Non-pigmented ciliary epithelial cell (primary cell): ENCODE measurements at regions not wholly inside any gene's neighbourhood (a gene's known extent, or its start where the extent isn't known, plus 50 kb on each side); places are given as distances from the start of the nearest gene placed in this dataset.

Experiments
- DNase-seq: peaks from one replicate; pipeline ENCODE4 v3.0.0-alpha.2; 2010; ENCODE audit warnings: low read depth

DNA sequence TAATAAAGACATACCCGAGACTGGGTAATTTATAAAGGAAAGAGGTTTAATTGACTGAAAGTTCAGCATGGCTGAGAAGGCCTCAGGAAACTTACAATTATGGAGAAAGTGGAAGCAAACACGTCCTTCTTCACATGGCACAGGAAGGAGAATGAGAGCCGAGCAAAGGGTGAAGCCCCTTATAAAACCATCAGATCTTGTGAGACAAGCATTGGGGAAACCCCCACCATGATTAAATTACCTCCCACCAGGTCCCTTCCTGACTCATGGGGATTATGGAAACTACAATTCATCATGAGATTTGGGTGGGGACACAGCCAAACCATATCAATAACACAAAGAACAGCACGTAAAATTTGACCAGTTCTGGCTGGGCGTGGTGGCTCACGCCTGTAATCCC is 85.6 kb upstream of the ATF7IP start:
- no peak for DNase-seq

DNA sequence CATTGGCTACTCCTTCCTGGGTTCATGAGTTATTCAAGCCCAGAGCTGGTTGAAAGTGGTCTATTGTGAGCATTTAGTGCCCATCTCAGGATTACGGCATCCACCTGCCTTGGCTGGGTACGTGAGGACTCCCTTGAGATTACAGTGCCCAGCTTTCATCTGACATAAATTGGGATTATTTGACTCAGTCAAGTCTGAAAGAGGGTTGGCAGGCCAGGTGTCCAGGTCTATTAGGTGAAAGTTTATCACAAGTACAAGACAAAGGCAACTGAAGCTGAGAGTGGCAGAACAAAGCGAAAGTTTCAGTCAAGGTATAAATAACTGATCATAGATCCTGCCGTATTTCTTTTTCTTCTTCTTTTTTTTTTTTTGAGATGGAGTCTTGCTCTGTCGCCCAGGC is 84.6 kb upstream of the ATF7IP start:
- DNase-seq, result no peak

DNA sequence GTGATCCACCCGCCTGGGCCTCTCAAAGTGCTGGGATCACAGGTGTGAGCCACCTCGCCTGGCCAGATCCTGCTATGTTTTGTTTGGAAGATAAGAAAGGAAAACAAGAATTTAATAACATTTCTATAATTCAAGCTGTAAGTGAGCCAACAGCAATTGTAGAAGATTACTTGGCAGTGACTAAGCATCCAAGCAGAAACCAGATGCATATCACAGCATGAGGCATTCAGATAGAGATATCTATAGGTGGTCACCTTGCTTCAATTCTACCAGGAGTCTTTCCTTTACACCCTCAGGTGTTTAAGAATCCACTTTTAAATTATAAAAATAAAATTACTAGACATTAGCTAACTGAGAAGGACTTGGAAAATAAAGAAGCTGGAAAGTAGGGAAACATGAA is 83.9 kb upstream of the ATF7IP start:
- no peak for DNase-seq

DNA sequence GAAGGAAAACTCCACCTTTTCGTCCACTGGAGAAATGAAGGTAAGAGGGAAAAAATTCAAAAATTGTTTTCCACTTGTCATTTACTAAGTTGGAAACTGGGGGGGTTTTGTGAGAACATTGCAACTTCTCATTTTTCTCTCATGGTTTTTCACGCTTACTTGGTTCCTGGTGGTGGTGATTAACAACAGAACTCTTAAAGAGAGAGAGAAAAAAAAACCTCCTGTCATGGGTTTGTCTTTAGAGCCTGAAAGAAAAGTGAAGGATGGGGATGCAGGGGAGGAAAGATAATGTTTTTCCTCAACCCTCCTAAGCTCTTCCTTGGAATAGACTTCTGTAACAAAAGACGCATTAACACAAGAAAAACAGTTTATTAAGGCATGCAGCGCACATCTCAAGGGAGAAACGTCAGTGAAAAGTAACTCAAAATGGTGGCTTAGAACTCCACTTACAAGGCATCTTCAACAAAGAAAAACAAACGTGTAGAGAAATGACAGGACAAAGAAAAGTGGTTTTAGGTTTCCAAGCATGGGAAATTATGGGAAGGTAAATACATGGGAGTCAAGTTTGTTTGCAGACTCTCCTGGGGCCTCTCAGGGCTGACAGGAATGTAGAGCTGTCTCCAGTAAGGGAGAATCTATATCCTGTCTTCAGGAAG is 81.9 kb upstream of the ATF7IP start:
- no peak for DNase-seq

DNA sequence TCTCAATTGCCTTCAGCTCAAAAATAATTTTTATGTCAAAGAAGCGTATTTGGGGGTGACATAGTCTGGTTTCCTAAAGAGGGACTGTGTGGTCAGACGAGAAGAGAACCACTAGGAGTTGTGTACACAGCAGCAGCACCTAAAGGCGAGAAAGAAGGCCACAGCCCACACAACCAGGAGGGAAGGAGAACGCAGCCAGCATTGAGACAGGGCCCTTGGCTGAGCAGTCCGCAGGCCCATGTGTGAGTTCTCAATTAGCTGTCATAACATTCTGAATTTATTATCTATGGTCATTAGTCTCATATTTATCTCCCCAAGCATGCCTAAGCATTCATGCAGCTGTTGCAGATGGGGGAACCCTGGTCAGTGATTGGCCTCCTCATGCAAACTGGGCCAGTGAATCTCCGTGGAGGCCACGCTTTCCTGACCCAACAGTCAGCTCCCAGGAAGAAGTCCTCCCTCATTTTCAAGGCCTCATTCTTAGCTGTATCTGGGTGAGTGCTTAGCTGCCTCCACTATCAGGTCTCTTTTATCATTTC is 81.2 kb upstream of the ATF7IP start:
- DNase-seq, result no peak

DNA sequence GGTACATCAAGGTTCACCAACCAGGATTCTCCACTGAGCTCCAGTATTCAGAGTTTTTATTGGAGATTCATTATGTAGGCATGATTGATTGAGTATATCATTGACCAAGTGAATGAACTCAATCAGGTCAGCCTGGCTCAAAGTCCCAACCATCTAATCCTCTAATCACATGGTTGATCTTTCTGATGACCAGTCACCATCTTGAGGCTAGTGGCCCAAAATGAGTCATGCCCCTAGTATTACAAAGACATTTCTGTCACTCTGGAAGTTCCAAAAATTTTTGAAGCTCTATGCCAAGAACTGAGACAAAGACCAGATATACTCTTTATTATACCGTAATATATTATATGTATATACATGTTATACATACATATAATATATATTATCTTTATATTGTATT is 75.9 kb upstream of the ATF7IP start:
- DNase-seq, result no peak

DNA sequence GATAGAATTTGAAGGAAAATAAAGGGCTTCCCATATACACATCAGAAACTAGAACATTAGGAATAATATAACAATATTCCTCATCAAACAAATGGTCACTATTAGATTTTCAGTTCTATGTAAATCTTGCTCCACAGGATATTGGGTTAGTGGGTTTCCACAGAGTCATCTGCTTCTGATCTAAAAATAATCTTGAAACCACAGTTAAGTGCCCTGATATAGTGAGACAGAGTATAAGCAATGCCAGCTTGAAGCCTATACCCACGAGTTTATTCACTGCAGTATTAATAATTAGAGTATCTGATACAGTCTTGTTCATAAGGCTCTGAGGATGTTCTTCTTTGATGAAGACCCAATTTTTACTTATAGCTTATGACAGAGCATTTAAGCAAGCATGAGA is 74.5 kb upstream of the ATF7IP start:
- no peak for DNase-seq

DNA sequence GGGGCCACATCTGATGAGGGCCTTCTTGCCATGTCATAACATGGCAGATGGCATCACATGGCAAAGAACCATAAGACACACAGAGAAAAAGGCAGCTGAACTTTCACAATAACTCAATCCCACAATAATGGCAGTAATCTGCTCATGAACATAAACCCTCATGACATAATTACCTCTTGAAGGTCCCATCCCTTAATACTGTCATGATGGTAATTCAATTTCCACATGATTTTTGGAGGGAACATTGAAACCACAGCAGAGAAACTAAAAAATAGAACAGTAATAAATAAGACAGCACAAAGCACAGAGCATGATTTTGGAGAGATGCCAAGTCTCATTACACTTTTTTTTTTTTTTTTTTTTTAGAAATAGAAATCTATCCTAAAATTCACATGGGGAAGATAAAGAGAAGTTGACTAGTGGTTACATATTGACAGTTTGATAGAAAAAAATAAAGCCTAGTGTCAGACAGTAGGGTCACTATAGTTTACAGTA is 61.8 kb upstream of the ATF7IP start:
- no peak for DNase-seq

DNA sequence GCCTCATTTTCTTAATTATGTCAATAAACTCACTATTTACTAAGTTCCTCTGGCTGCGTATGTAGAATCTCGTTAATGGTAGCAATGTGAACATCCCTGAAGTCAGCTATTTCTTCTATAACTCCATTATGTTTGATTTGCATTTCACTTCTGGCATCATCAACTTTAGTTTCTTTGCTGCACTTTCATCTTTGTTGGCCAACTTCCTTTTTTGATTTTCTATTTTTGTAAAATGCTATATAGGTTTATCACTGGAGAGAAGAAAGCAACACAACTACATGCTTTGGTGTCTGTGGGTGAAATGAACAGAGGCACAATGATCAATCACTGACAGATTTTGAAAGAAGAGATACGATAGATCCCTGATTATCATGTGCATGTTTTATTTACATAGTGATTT is 58.5 kb upstream of the ATF7IP start:
- no peak for DNase-seq

DNA sequence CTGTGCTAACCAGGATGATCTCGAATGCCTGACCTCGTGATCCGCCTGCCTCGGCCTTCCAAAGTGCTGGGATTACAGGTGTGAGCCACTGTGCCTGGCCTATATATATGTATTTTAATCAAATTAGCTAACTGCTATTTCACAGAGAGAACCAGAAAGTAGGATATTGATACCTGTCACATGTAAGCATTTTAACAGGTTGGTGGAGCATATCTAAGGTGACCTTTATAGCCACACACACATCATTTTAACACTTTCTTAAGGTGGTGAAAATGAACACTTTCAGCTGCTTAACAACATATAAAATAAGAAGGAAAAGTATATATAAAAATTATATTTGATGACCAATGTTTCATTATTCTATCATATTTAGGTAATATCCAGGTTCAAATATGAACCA is 57.0 kb upstream of the ATF7IP start:
- no peak for DNase-seq

DNA sequence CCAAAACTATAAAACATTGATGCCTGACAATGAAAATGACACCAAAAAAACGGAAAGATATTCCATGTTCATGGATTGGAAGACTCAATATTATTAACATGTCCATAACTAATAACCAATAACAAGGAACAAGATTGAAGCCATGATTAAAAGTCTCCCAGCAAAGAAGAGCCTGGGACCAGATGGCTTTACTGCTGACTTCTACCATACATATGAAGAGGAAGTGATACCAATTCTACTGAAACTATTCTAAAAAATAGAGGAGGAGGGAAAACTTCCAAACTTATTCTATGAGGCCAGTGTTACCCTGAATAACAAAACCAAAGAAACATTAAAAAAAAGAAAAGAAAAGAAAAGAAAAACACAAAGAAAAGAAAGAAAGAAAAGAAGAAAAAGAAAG is 54.6 kb upstream of the ATF7IP start:
- no peak for DNase-seq

DNA sequence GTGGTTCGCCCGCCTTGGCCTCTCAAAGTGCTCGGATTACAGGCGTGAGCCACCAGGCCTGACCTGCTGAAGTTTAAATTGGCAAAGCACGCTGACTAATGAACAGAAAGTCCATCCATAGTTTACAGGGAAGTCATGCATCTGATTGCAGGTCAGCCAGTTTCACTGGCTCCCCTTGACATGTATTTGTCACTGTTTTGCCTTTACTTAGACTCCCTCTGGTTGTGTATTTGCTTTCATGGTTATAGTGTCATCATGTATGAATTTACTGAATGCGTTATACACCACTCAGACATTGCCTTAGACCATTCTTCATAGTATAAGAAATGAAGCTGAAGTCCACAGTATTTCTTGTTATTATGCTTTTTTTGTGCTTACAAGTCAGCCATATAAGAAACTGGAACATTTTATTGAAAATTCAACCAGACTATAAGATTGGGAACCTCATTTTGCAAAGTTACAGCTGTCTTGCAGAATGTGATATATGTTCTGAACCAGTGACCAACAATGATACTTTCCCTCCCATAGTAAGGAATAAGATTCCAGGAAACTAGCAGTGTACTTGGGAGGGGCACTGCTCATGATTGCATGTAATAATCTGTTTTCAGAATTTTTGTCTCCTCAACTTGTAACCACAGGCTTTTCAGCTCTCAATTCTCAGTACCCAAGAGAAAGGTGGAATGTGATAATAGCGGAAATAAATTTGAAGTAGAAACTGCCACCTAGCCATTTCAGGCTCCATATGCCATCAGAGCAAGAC is 51.9 kb upstream of the ATF7IP start:
- no peak for DNase-seq

DNA sequence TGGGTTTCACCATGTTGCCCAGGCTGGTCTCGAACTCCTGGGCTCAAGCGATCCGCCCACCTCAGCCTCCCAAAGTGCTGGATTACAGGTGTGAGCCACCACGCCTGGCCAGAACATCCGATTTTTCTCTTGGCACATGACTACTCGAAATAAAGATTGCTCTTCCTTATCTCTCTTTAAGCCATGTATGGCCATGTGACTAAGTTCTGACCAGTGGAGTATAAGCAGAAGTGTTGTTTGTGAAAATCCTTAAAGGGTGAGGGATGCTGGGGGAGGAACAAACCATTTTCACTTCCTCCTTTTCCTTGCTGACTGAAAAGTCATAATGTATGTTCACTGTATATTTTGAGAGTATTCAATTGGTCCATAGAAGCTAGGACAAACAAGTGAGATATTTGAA is 50.7 kb upstream of the ATF7IP start:
- DNase-seq, result no peak

DNA sequence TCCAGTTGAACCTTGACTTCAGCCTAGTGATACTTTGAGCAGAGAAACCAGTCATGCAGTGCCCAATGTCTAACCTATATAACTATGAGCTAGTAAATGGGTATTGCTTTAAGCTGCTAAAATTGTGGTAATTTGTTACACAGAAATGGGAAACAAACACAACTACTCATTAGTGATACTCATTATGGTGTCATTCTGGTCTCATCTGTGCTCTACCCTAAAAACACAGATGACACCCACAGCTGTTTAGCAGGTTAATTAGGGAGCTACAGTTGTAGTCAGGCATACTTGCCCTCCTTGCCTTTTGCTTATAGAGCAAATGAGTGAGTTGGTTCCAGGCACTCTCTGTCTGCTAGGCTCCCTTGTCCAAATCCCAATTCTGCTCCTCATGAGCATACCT is 50.0 kb upstream of the ATF7IP start:
- DNase-seq, result no peak
